GM23248 (cell line): ENCODE measurements at regions not wholly inside any gene's neighbourhood (a gene's known extent, or its start where the extent isn't known, plus 50 kb on each side); places are given as distances from the start of the nearest gene placed in this dataset.
A peak's percentile ranks its signal among the peaks of the same experiment; 100 is the strongest.

ENCODE experiments used
- DNase-seq: peaks from one replicate; pipeline ENCODE4 v3.0.0-alpha.2; 2015
- H2AFZ ChIP-seq: fragments of 200-600 bp; sonication (generic); 2 replicates; pipeline ENCODE4 v1.6.1; 2016; ENCODE audit warnings: antibody characterized with exemption
- H3F3A ChIP-seq: fragments of 200-600 bp; sonication (generic); 2 replicates; pipeline ENCODE4 v1.6.1; 2016; ENCODE audit warnings: mild to moderate bottlenecking, antibody characterized with exemption, mixed run types; ENCODE audit not compliant: insufficient read depth
- H3K27ac ChIP-seq: fragments of 200-600 bp; sonication (generic); 2 replicates; pipeline ENCODE4 v1.5.1; 2016; ENCODE audit warnings: mild to moderate bottlenecking
- H3K27me3 ChIP-seq: fragments of 200-600 bp; sonication (generic); replicated peaks from 2 replicates; pipeline ENCODE4 v1.6.1; 2016; ENCODE audit warnings: mild to moderate bottlenecking; ENCODE audit not compliant: insufficient read depth
- H3K36me3 ChIP-seq: fragments of 200-600 bp; sonication (generic); 2 replicates; pipeline ENCODE4 v1.6.1; 2016; ENCODE audit warnings: low read depth, mild to moderate bottlenecking
- H3K4me1 ChIP-seq: fragments of 200-600 bp; sonication (generic); 2 replicates; pipeline ENCODE4 v1.6.1; 2016; ENCODE audit warnings: mild to moderate bottlenecking; ENCODE audit not compliant: insufficient read depth
- H3K4me2 ChIP-seq: fragments of 200-600 bp; sonication (generic); one replicate; pipeline ENCODE4 v1.6.1; 2016; ENCODE audit warnings: mild to moderate bottlenecking; ENCODE audit not compliant: unreplicated experiment
- H3K4me3 ChIP-seq: fragments of 200-600 bp; sonication (generic); 2 replicates; pipeline ENCODE4 v1.5.1; 2016; ENCODE audit warnings: mild to moderate bottlenecking
- H3K79me2 ChIP-seq: fragments of 200-600 bp; sonication (generic); 2 replicates; pipeline ENCODE4 v1.6.1; 2016; ENCODE audit warnings: mild to moderate bottlenecking; ENCODE audit not compliant: insufficient read depth
- H3K9ac ChIP-seq: fragments of 200-600 bp; sonication (generic); 2 replicates; pipeline ENCODE4 v1.6.1; 2016; ENCODE audit warnings: mild to moderate bottlenecking
- H3K9me2 ChIP-seq: fragments of 200-600 bp; sonication (generic); 2 replicates; pipeline ENCODE4 v1.6.1; 2016; ENCODE audit warnings: mixed run types, mild to moderate bottlenecking, moderate library complexity; ENCODE audit not compliant: insufficient read depth
- H3K9me3 ChIP-seq: fragments of 200-600 bp; sonication (generic); one replicate; pipeline ENCODE4 v1.6.1; 2017; ENCODE audit warnings: low read depth
- H4K20me1 ChIP-seq: fragments of 200-600 bp; sonication (generic); 2 replicates; pipeline ENCODE4 v1.6.0; 2016; ENCODE audit not compliant: insufficient read depth
- EZH2 ChIP-seq: fragments of 200-600 bp; sonication (generic); IDR thresholded peaks from 2 replicates; pipeline ENCODE4 v1.6.1; 2018; ENCODE audit warnings: antibody characterized with exemption, mild to moderate bottlenecking; ENCODE audit not compliant: insufficient read depth, poor library complexity, severe bottlenecking
- EZH2phosphoT487 ChIP-seq: fragments of 200-600 bp; sonication (generic); IDR thresholded peaks from 2 replicates; pipeline ENCODE4 v1.6.1; 2018; ENCODE audit warnings: antibody characterized with exemption, moderate library complexity, mild to moderate bottlenecking, low read depth; ENCODE audit not compliant: insufficient read depth
- WGBS, 2 experiments: methylation state at CpG; one replicate each; pipeline ENCODE4 v1.1.6; 2015 to 2017; ENCODE audit warnings: low lambda C conversion rate in 2 of 2, low coverage in 1 of 2; ENCODE audit errors: missing lambda C conversion rate in 2 of 2; 5-methylcytosine and 5-hydroxymethylcytosine counted together
- in situ Hi-C: fragments of 300-500 bp; cut with MboI; formaldehyde crosslinking; loops from 2 replicates; pipeline ENCODE4 v1.15.0; 2020

DNA sequence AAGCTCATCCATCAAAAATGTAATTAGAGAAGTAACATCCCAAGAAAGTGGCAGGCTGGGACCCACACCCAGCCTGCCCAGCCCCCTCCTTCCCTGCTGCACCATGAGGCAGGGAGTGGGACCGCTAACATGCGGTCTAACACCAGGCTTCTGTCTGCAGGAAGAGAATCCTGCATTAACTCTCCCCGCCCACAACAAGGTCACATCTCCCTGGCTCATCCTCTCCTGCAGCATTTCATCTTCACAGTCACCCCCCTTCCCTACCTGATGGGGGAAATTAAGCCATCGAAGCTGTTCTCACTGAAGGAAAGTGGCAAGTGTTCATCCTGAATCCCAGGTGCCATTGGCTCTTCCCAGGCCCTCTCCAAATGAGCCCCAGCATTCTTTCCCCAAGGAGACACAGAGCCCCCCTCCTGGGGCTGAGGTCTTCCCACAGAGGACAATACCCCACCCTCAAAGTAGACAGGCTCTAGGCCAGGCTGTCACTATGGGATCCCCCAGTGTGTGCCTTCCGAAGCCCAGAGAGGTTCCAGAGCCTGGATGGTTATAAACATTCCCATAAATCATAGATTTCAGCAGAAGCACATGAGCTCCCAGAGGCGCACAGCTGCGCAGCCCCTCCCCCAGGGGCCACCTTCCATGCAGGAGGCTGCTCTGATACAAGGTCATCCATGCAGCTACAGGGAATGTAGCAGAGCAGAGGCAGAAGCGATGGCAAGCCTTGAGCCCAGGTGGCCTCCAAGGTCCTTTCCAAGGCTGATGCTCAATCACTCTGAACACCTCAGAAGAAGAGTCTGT is 148.0 kb downstream of the OAT start:
- Histone ChIP-seq H4K20me1 (no peaks in the 10 kb centered on the region), H3K27ac (no peak overlapping the region), H3K9me2 (no peaks in the 10 kb centered on the region), H3K9ac (no peak overlapping the region), H3K4me3 (no peak overlapping the region), H3F3A (no peaks in the 10 kb centered on the region), H2AFZ (no peak overlapping the region), H3K27me3 (no peaks in the 10 kb centered on the region), H3K4me1 (no peaks in the 10 kb centered on the region), H3K36me3 (no peaks in the 10 kb centered on the region), H3K79me2 (no peaks in the 10 kb centered on the region), H3K9me3 (no peaks in the 10 kb centered on the region), H3K4me2 (no peak overlapping the region)
- no peak for DNase-seq
- in situ Hi-C loops, result no loop called here
- TF ChIP-seq EZH2phosphoT487, result no peak
- TF ChIP-seq EZH2, result no peak
- WGBS, 2 experiments, result 23 to 26% methylated on average over 8 of the region's 8 CpGs

DNA sequence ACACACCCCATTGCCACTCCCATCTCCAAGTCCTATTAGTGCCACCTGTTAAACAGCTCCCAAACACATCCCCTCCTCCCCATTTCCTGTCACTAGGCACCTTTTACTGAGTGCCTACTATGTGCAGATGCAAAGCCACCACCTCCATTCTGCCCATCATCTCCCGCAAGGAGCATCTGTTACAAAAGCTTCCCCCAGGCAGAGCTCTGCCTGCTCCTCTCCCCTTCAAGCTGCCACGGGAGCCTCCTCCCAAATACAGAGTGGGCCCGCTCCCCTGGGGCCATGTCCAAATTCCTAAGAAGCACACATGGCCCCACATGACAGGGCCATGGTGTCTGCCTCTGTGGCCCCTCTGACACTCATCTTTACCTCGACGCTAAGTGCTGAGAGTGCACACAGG is 149.7 kb downstream of the OAT start:
- no peak for TF ChIP-seq EZH2
- TF ChIP-seq EZH2phosphoT487, result no peak
- no peaks in the 10 kb centered on the region for H4K20me1 ChIP-seq
- no peak overlapping the region for H3K27ac ChIP-seq
- no peaks in the 10 kb centered on the region for H3K4me1 ChIP-seq
- no peaks in the 10 kb centered on the region for H3K9me3 ChIP-seq
- in situ Hi-C loops, result no loop called here
- no peak overlapping the region for H2AFZ ChIP-seq
- no peak for DNase-seq
- H3K36me3 ChIP-seq, result no peaks in the 10 kb centered on the region
- no peak overlapping the region for H3K9ac ChIP-seq
- no peak overlapping the region for H3K4me2 ChIP-seq
- no peaks in the 10 kb centered on the region for H3F3A ChIP-seq
- H3K4me3 ChIP-seq, result no peak overlapping the region
- no peaks in the 10 kb centered on the region for H3K79me2 ChIP-seq
- no peaks in the 10 kb centered on the region for H3K9me2 ChIP-seq
- H3K27me3 ChIP-seq, result no peaks in the 10 kb centered on the region
- 29 to 38% methylated on average over 5 of the region's 5 CpGs for WGBS, 2 experiments

DNA sequence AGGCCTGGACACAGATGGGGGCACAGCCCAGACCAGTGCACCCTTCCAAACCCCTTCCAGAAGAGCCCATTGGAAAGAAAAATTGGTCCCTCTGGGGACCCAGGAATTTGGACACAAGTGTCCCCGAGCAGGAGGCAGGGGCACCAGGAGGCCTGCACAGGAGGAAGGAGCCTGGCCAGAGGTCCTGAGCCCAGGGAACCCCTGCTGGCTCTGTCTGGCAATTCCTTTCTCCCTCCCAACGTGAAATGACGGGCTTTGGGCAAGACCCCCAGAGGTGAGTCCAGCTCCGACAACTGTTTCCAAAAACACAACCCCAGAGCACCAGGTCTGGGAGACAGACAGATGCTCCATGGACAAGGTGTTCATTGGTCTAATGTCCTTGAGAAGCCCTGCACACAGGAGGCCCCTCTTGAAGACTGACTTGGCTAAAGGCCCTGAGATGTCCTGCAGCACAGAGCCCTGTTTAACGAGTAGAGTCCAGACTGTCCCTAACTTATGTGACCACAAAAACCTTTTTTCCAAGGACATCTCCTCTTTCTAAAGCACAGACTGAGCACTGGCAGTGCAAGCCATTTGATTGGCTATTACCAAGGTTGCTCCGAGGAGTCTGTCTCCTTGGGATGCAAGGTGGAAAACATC is 150.7 kb downstream of the OAT start:
- WGBS, 2 experiments, result 22 to 26% methylated on average over 6 of the region's 6 CpGs
- DNase-seq, result no peak
- H3F3A ChIP-seq, result no peaks in the 10 kb centered on the region
- H3K9ac ChIP-seq, result no peak overlapping the region
- H2AFZ ChIP-seq, result no peak overlapping the region
- in situ Hi-C loops, result no loop called here
- no peak overlapping the region for H3K27ac ChIP-seq
- H4K20me1 ChIP-seq, result no peaks in the 10 kb centered on the region
- no peak overlapping the region for H3K4me2 ChIP-seq
- no peak overlapping the region for H3K4me3 ChIP-seq
- no peaks in the 10 kb centered on the region; the same call in 1 of the 2 replicates for H3K27me3 ChIP-seq
- H3K36me3 ChIP-seq, result no peaks in the 10 kb centered on the region
- no peaks in the 10 kb centered on the region for H3K9me2 ChIP-seq
- no peaks in the 10 kb centered on the region for H3K9me3 ChIP-seq
- no peak for TF ChIP-seq EZH2phosphoT487
- no peak for TF ChIP-seq EZH2
- H3K4me1 ChIP-seq, result no peaks in the 10 kb centered on the region
- H3K79me2 ChIP-seq, result no peaks in the 10 kb centered on the region

DNA sequence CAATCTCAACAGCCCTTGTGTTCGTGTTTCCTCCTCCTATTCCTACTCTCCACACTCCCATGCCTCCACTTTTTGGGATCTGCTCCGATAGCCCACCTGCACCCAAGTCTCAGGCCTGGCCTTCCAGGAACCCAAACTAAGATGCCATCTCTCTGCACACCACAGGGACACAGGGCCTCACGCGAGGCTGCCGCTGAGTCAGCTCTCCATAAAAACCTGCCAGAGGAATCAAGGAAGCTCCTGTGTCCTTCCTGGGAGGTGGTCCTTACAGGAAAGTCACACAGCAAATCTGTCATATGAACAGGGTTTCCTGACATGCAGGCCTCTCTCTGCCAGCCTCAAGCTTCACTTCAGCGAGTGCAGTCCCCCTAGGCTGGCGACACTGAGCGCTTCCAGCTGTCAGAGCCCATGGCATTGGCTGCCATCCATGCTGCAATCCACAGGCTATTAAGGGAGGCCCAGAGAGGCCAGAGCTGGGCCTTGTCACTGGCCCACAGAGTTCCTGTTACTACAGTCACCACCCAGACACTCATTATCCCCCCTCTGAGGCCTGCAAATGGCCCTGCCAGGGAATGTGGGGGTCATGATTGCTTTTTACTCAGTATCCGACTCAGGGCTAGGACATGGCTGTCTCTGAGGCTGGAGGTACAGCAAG is 151.4 kb downstream of the OAT start:
- Histone ChIP-seq H3F3A (no peaks in the 10 kb centered on the region), H4K20me1 (no peaks in the 10 kb centered on the region), H2AFZ (no peak overlapping the region), H3K9me2 (no peaks in the 10 kb centered on the region), H3K79me2 (no peaks in the 10 kb centered on the region), H3K4me1 (no peaks in the 10 kb centered on the region), H3K36me3 (no peaks in the 10 kb centered on the region), H3K27ac (no peak overlapping the region), H3K9me3 (no peaks in the 10 kb centered on the region), H3K27me3 (no peaks in the 10 kb centered on the region; the same call in 1 of the 2 replicates), H3K4me3 (no peak overlapping the region), H3K9ac (no peak overlapping the region), H3K4me2 (no peak overlapping the region)
- peak; percentile 21 for DNase-seq
- TF ChIP-seq EZH2 (no peak), EZH2phosphoT487 (no peak)
- 44 to 53% methylated on average over 9 of the region's 9 CpGs for WGBS, 2 experiments
- in situ Hi-C loops, result no loop called here
